NCI-H460 (cell line): ENCODE measurements at regions not wholly inside any gene's neighbourhood (a gene's known extent, or its start where the extent isn't known, plus 50 kb on each side); places are given as distances from the start of the nearest gene placed in this dataset.

Experiments
- DNase-seq: peaks from one replicate; pipeline ENCODE4 v3.0.0-alpha.2; 2016; ENCODE audit warnings: low read depth; ENCODE audit errors: extremely low read depth

DNA sequence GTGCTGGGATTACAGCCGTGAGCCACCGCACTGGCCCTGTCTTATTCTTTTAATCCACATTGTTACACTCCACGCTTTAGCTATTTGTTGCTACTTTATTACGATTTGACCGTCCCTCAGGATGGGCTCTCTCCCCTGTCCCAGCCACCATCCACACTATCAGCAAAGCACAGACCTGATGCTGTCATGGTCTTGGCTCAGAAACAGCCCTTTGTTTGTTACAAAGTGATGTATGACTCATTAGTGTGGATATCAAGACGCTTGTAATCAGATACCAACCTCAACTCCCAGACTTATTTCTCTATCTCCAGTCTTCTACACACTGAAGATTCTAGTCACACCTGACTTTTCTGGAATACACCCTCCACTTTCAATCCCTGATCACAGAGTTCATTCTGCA lies 84.6 kb upstream of the FREM2 start:
- no peak for DNase-seq

DNA sequence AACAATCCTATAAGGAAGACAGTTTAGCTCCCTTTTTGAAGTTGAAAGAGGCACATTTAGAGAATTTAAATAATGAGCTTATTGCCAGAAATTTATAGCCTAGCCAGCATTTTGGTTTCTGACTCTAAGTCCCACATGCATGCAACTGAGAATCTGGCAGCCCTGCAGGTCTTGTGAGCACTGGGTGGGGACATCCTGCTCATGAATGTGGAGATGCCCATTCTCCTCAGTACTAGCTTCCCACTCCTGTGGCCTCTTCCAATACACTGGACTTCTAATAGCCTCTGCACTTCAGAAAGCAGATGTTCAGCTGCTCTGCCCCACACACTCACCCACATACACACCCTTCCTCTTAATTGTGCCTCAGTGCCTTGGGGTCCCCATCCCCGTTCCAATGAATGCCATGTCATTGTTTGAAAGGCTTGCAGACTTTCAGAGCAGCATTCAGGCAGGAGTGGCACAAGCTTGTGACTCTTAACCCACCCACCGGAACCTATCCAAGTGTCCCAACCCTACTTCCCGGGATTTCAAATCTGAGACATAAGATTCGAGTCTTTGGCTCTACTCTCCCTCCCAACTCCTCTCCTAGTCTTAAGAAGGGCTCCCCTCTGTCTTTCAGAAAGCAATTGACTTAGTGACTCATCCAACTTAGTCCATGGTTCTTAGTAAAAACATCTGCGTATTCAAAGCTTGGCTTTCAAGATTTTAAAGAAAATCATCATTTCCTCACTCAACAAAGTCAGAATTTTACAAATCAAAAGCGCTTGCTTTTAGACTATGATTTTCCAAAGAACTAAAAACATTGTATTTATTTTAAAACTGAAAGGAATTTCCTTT lies 80.0 kb upstream of the FREM2 start:
- no peak for DNase-seq

DNA sequence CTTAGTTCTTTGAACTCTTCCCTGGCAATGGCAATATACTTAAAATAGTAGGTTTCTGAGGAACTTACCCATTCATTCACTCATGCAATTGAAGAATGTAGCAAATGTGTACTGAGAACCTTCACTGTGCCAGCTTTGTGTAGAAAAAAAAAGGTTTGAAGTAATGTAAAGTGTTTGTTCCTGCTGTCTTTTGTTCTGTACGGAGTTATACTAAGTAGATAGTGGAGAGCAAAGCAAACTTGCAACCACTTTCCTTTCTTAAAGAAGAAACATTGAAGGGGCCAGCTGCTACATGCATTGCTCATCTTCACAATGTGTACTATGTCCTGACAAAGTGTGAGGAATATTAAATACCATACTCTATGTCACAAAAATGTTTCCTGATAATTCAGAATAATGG lies 68.9 kb upstream of the FREM2 start:
- DNase-seq = no peak

DNA sequence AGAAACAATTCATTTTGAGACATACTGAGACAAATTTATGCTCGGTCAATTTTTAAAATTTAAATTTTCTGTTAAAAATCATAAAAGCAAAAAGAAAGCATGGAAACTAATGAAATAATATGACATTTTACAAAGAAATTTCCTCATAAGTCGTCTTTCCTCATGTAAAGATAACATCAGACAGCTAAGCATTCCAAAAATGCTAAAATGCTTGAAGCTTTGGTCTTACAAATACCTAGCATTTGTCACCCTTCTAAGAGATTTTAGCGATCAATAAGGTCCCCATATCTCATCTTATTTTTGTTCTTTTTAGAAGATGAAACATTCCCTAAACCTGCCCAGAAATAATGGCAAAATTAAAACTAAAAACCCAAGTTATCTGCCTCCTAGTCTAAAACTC lies 68.5 kb upstream of the FREM2 start:
- DNase-seq = no peak

DNA sequence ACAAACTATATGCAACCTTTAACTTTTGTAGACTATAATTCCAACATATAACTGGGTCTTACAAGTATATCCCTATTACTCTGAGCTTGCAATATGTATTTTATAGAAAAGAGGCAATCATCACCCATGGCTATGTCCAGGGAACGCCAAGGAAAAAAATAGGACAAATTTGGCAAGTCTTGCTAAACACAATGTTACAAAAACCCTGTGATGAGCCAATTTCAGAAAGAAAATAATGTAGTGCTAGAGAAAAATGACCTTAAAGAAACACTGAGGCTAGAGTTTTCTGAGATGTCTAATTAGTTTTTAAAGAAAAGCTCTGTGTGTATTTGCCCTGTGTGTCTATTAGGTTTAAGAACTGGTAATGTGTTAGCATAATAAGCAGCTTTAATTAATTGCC lies 68.0 kb upstream of the FREM2 start:
- DNase-seq = no peak

DNA sequence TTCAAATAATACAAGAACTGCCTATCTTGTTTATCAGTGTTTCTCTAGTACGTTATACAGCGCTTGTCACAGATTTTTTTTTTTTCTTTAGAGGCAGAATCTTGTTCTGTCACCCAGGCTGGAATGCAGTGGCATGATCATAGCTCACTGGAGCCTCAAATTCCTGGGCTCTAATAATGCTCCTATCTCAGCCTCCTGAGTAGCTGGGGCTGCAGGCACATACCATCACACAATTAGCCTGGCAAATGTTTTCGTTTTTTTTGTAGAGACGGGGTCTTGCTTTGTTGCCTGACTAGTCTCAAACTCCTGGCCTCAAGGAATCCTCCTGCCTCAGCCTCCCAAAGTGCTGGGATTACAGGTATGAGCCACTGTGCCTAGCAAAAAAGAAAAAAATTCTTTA lies 66.0 kb upstream of the FREM2 start:
- no peak for DNase-seq

DNA sequence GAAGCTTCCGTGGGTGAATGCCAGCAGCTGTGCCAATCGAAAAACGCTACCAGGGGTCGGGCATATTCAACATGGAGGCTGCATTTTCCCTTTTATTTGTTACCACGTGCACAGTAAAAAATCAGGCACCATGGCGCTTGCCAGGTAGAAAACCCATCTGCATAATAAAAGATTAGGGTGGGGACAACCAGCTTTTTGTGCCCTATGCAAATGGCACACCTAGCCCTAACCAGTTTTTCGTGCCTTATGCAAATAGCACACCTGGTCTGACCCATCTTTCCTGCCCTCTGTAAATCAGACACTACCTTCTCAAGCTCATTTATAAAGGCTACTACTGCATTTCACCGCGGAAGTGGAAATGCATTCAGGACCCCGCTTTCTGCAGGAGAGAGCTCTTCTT lies 62.1 kb upstream of the FREM2 start:
- DNase-seq = no peak

DNA sequence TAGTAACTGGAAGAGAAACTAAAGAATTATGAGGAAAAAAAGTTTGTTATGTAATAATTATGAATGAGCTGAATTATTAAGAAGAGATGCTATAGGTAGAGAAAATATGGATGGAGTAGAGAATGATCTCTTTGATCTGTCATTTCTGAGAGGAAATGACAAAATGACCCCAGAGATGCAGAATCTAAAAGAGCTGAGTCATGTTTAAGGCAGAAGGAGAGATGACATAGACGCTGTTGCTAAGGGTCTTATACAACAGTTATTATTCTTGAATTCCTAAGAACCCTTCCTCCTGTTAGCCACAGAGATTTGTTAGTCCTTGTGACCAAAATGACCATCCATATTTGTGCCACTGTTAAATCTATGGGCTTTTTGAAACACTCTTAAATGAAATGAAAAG lies 58.3 kb upstream of the FREM2 start:
- DNase-seq = no peak

DNA sequence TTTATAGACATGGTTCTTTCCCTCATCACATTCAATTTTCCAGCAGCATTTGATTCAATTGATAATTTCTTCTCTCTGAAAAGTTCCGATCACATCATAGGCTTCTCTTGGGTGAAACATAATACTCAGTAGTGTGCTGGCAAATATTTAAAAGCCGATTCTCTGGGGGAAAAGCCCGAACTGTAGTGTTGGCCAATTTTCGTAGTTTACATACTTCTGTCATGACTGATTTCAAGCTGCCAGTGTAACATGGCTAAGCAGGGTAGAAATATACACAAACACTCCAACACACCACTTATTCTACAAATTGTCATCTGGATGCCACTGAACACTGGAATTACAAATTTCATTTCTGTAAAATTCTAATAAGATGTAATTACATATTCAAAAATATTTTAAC lies 56.1 kb upstream of the FREM2 start:
- no peak for DNase-seq

DNA sequence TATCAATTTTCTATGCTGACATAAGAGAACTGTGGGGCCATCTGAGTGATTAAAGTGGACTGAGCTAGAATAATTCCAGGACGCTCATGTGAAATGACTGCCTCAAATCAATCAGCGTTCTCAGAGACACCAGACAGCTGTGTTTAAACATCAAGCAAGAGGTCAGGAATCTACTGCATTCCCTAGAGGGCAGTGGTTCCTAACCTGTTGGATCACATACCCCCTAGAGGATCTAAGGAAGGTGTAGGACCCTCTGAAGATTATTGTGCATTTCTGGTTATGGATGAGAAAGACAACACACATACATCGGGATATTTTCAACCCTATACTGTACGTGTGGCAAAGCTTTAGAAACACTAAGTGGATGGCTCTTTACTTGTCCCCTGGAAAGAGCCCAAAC lies 51.8 kb upstream of the FREM2 start:
- no peak for DNase-seq

DNA sequence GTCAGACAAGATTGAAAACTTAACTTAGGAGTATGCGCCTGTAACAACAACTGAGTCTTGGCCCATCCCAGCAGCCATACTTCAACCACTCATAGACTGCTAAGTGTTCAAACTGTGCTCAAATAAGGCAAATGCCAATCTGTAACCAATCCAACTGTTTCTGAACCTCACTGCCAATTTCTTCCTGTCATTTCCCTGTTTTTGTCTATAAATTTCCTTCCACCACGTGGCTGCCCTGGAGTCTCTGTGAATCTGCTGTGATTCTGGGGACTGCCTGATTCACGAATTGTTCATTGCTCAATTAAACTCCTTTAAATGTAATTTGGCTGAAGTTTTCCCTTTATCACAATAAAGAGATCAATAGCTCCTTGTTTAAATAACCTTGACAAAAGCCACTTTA lies 50.8 kb upstream of the FREM2 start:
- no peak for DNase-seq

DNA sequence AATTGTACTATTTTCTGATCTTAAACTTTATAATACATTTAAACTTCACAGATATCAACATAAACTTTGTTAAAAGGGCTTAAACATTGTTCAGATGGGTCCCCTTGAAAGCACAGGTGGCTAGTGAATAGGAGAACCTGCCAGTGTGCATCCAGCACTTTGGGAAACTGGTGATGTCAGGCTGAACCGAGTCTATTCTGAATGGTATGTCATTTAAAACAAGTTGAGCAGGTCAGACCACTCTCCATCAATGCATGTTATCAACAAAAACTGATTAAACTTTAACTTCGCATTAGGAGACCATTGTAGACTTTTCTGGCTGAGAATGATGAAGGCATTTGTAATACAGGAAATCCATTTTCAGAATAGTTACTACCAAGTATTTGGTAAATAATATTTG lies 50.1 kb upstream of the FREM2 start:
- DNase-seq = no peak
